ENCODE measurements at regions not wholly inside any gene's neighbourhood (a gene's known extent, or its start where the extent isn't known, plus 50 kb on each side); places are given as distances from the start of the nearest gene placed in this dataset.
"Not testable (repeated sequence)": the region's sequence is repeated elsewhere in the genome, so short reads cannot be mapped to it uniquely, and the experiment has no call there.

GRCh38 chr3:34046154-34046553 lies 247.7 kb downstream of the PDCD6IP start:
- no peak for DNase-seq (ENCODE audit: extremely low read depth in 1 of 2, low read depth in 1 of 2)

GRCh38 chr3:34053626-34054025 lies 255.2 kb downstream of the PDCD6IP start:
- DNase-seq (ENCODE audit: extremely low read depth in 1 of 2, low read depth in 1 of 2), result no peak

- DNase-seq (ENCODE audit: extremely low read depth in 1 of 2, low read depth in 1 of 2), result no peak
These were observed 257.9 kb downstream of the PDCD6IP start for GRCh38 chr3:34056181-34056910.

DNA sequence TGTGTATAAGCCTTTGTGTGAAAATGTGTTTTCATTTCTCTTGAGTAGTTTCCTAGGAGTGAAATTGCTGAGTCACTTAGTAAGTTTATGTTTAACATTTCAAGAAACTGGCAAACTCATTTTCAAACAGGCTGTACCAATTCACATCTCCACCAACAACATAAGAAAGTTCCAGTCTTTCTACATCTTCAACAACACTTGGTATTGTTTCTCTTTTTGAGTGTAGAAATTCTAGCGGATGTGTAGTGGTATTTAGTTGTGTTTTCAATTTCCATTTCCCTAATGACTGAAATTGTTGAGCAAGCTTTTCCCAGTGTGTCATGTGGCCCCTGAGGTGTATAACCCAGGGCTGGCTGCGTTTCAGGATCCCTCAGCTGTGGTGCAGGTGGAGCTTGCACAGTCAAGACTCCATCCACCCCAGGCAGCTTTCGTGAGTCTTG lies 258.5 kb downstream of the PDCD6IP start:
- no peak for DNase-seq (ENCODE audit: extremely low read depth in 1 of 2, low read depth in 1 of 2)

GRCh38 chr3:34060995-34061394 lies 262.6 kb downstream of the PDCD6IP start:
- not testable (repeated sequence) for DNase-seq (ENCODE audit: extremely low read depth in 1 of 2, low read depth in 1 of 2)

DNA sequence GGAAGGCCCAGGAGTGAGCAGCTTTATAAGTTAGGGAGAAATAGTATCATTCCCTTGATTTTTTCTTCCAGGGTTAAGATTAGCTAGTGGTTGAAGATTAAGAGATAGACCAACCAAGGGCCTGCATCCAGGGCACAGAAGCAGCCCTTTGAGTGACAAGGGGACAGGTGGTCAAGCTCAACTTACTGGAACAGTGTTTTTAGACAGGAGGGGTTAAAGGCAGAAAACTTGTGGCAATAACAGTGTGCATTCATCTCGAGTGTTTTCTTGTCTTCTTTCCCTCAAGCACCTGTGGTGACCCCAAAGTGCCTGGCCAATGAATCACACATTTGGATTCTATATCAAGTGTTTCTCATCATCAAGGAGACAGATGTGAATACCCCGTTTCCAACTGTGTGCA lies 267.5 kb downstream of the PDCD6IP start:
- no peak for DNase-seq (ENCODE audit: extremely low read depth in 1 of 2, low read depth in 1 of 2)

DNA sequence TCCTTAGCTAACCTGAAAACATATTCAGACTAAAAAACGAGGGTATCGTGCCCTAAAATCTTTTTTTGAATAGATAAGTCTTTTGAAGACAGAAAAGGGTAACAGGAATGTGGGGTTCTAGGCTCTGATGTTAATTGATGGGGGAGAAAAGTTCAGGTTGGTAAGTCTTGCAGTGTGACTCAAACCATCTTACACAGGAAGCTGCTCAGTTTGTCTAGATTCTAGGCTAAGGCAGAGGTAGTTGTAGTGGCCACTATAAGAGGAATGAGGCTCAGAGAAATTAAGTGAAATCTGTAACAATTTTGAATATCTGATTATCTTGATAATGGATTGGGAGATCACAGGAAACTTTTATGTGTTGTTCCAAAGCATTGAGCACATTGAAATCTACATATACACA lies 267.9 kb downstream of the PDCD6IP start:
- no peak for DNase-seq (ENCODE audit: extremely low read depth in 1 of 2, low read depth in 1 of 2)

GRCh38 chr3:34066999-34067398 lies 268.6 kb downstream of the PDCD6IP start:
- DNase-seq (ENCODE audit: extremely low read depth in 1 of 2, low read depth in 1 of 2), result no peak

DNA sequence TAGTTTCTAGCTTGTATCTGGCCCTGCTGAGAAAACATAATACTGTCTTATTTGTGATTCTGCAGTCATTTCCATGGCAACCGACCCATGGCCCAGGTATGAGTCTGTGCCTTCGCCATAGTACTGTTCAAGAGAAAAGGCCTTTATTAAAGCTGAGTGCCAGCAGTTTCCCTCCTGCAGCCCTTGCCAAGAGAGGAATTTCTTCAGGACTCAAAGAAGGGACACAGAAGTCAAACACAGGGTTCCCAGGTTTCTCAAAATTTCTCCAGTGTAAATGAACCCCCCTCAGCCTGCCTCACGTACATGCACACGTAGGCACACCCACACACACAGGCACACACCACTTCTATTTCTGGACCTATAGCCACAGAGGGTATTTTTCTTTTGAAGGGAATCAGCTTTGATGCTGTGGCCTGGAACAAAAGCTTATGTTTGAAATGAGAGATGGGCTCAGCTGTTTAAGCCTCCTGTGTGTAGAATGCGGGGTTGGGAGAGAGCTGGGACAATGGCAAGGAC lies 269.2 kb downstream of the PDCD6IP start:
- DNase-seq (ENCODE audit: extremely low read depth in 1 of 2, low read depth in 1 of 2), result no peak

DNA sequence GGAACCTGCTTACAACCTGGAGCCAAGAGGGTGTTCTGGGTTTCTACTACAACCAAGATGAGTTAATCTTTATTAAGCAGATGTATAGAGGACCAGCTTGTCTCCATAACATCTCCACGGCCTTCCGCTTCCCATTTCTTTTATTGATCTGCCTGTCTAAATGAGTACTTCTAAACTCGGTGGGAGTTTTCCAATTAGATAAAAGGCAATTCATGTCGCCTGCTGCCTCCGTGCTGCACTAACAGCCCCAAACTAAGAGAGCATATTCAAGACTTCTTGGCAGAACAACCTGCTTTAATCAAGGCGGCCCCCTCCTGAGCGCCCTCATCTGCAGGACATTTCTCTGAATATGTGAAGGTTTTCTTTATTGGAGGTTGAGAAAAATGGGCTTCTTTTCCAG lies 270.1 kb downstream of the PDCD6IP start:
- no peak for DNase-seq (ENCODE audit: extremely low read depth in 1 of 2, low read depth in 1 of 2)

GRCh38 chr3:34070831-34071585 lies 272.6 kb downstream of the PDCD6IP start:
- DNase-seq (ENCODE audit: extremely low read depth in 1 of 2, low read depth in 1 of 2), result no peak

DNA sequence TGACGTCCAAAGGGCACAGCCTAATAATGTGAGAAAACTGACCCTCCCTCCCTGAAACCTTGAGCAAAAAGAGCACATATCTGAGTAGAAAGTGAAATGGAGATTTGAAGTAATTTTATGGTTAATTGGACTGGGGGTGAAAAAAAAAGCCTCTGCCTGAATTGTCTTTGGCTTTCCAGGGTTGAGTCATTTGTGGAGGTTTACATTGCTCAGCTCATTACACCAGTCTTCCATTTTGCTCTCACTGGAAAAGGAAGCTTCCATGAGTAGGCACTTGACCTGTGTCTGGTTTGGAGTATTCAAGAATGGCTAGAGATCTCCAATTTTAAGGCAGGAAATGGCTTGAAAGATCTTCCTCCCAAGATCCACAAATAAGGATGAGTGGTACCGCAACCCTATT lies 273.9 kb downstream of the PDCD6IP start:
- no peak for DNase-seq (ENCODE audit: extremely low read depth in 1 of 2, low read depth in 1 of 2)

DNA sequence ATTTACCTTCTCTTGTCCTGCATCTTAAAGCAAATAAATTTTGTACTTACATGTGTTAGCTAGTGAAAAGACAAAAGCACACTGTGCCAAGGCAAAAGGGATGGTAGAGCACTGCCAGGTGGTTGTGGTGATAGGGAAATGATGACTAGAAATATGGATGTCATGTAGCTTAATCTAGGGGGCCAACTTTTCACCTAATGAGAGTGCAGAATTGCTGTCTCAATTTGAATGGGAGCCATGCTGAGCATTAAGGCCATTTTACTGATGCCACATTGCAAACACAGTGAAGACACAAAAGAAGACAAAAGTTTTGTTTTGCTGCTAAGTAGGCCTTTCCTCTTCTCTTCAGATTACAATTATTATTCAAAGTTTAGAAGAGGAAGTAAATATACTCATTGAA lies 274.7 kb downstream of the PDCD6IP start:
- DNase-seq (ENCODE audit: extremely low read depth in 1 of 2, low read depth in 1 of 2), result no peak

GRCh38 chr3:34073961-34074360 lies 275.5 kb downstream of the PDCD6IP start:
- DNase-seq (ENCODE audit: extremely low read depth in 1 of 2, low read depth in 1 of 2), result no peak

GRCh38 chr3:34075975-34076374 lies 277.5 kb downstream of the PDCD6IP start:
- DNase-seq (ENCODE audit: extremely low read depth in 1 of 2, low read depth in 1 of 2), result no peak

- DNase-seq (ENCODE audit: extremely low read depth in 1 of 2, low read depth in 1 of 2), result no peak
These were observed 279.2 kb downstream of the PDCD6IP start for GRCh38 chr3:34077417-34078195.

- DNase-seq (ENCODE audit: extremely low read depth in 1 of 2, low read depth in 1 of 2), result no peak
These were observed 280.0 kb downstream of the PDCD6IP start for GRCh38 chr3:34078418-34078817.

DNA sequence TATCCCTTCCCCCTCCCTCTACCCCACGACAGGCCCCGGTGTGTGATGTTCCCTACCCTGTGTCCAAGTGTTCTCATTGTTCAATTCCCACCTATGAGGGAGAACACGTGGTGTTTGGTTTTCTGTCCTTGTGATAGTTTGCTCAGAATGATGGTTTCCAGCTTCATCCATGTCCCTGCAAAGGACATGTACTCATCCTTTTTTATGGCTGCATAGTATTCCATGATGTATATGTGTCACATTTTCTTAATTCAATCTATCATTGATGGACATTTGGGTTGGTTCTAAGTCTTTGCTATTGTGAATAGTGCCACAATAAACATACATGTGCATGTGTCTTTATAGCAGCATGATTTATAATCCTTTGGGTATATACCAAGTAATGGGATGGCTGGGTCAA lies 281.4 kb downstream of the PDCD6IP start:
- not testable (repeated sequence) for DNase-seq (ENCODE audit: extremely low read depth in 1 of 2, low read depth in 1 of 2)

- not testable (repeated sequence) for DNase-seq (ENCODE audit: extremely low read depth in 1 of 2, low read depth in 1 of 2)
These were observed 291.9 kb downstream of the PDCD6IP start for GRCh38 chr3:34090379-34090778.

GRCh38 chr3:34090876-34091275 lies 292.4 kb downstream of the PDCD6IP start:
- no peak for DNase-seq (ENCODE audit: extremely low read depth in 1 of 2, low read depth in 1 of 2)

DNA sequence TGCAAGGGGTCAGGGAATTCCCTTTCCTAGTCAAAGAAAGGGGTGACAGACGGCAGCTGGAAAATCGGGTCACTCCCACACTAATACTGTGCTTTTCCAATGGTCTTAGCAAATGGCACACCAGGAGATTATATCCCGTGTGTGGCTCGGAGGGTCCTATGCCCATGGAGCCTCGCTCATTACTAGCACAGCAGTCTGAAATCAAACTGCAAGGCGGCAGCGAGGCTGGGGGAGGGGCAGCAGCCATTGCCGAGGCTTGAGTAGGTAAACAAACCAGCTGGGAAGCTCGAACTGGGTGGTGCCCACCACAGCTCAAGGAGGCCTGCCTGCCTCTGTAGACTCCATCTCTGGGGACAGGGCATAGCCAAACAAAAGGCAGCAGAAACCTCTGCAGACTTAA lies 295.9 kb downstream of the PDCD6IP start:
- DNase-seq (ENCODE audit: extremely low read depth in 1 of 2, low read depth in 1 of 2), result not testable (repeated sequence)
